T-helper 17 cell (primary cell): ENCODE measurements at regions not wholly inside any gene's neighbourhood (a gene's known extent, or its start where the extent isn't known, plus 50 kb on each side); places are given as distances from the start of the nearest gene placed in this dataset.

Experiments used
- ATAC-seq: fragments of 150-1000 bp; cut with Tn5 transposase; 2 replicates; pipeline ENCODE4 v1.10.0; 2021; ENCODE audit warnings: mild to moderate bottlenecking, moderate library complexity
- DNase-seq, 3 donors: peaks; one replicate each; pipeline versions ENCODE4 v3.0.0 to v3.0.0-alpha.2; 2020 to 2021
- H3K9me3 ChIP-seq: one replicate; pipeline ENCODE4 v1.7.0; 2013; ENCODE audit warnings: low read length, mild to moderate bottlenecking; ENCODE audit not compliant: control insufficient read depth, poor library complexity, severe bottlenecking
- H3K27ac Mint-ChIP-seq: one replicate; pipeline ENCODE4 v1.8.0; 2022; ENCODE audit warnings: mild to moderate bottlenecking, moderate library complexity, mixed read lengths
- H3K27me3 Mint-ChIP-seq: one replicate; pipeline ENCODE4 v1.8.0; 2022; ENCODE audit warnings: mixed read lengths
- H3K36me3 Mint-ChIP-seq: one replicate; pipeline ENCODE4 v1.8.0; 2022; ENCODE audit warnings: low read depth, mixed read lengths
- H3K4me1 Mint-ChIP-seq: one replicate; pipeline ENCODE4 v1.8.0; 2022; ENCODE audit warnings: mild to moderate bottlenecking, mixed read lengths
- H3K4me3 Mint-ChIP-seq: one replicate; pipeline ENCODE4 v1.8.0; 2022; ENCODE audit warnings: mild to moderate bottlenecking, moderate library complexity, mixed read lengths

DNA sequence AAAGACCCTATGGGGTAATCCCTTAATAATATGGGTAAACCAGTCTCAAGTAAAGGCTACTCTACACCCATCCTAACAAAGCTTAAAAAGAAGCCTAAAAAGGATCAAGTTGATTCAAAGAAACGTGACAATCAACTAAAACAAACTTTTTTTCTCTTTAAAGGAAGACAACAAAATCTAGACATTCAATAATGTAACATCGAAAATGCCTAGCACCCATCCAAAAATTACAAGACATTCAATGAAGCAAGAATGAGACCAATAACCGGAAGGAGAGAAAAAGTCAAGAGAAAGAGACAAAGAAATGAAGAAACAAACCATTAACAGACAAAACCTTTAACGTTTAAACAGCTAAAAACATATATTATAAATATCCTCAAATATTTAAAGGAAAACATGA, 143.8 kb upstream of the VASH1 start:
- no peak overlapping the region for H3K27ac Mint-ChIP-seq
- H3K27me3 Mint-ChIP-seq = no peaks in the 10 kb centered on the region
- no peaks in the 10 kb centered on the region for H3K9me3 ChIP-seq
- no peaks in the 10 kb centered on the region for H3K4me1 Mint-ChIP-seq
- H3K4me3 Mint-ChIP-seq = no peak overlapping the region
- DNase-seq (no peak), ATAC-seq (no peak)
- H3K36me3 Mint-ChIP-seq = no peaks in the 10 kb centered on the region

DNA sequence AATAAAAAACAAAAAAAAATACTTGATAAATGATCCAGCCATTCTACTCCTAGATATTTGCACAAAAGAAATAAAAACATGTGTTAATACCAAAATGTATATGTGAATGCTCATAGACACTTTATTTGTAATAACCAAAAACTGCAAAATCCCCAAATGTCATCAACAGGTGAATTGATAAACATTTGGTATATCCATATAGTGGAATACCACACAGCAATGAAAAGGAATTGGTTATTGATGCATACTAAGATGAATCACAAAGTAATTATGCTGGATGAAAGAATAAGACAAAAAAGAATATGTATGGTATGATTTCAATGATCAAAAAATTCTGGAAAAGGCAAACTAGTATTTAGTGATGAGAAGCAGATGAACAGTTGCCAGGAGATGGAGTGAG, 124.7 kb upstream of the VASH1 start:
- ATAC-seq = no peak
- H3K9me3 ChIP-seq = no peaks in the 10 kb centered on the region
- Mint-ChIP-seq H3K36me3 (no peaks in the 10 kb centered on the region), H3K4me3 (no peak overlapping the region), H3K27ac (no peak overlapping the region), H3K4me1 (no peaks in the 10 kb centered on the region), H3K27me3 (peaks cover 44% of the 10 kb centered on the region)
- no peak for DNase-seq

GRCh38 chr14:76638841-76639240, 122.4 kb upstream of the VASH1 start:
- no peak overlapping the region for H3K27ac Mint-ChIP-seq
- no peaks in the 10 kb centered on the region for H3K9me3 ChIP-seq
- H3K4me3 Mint-ChIP-seq = no peak overlapping the region
- peaks cover 55% of the 10 kb centered on the region for H3K27me3 Mint-ChIP-seq
- ATAC-seq (no peak), DNase-seq (no peak)
- no peaks in the 10 kb centered on the region for H3K4me1 Mint-ChIP-seq
- no peaks in the 10 kb centered on the region for H3K36me3 Mint-ChIP-seq

DNA sequence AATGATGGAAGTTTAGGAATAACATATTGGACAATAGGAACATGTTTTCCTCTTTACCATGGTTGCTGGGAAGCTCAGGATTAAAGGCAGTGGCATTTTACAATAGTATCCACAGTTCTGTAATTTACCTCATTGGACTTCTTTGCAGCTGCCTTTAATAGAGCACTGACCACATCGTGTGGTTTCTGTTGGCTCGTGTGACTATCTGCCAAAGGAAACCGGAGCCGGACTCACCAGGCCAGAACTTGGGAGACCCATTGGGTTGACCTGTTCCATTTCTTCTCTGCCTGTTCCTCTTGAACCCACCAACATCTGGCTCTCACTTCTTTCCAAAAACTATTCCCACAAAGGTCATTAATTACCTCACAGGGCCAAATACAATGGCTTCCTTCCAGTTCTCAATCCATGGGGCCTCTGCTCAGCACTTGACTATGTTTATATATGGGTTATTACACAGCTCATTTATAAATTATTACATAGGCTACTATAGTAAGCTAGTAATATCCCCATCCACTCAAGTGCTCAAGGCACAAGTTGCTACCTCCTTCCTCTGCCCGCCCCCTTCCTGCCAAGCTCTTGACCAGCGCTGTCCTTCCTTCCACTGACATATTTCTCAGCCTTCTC, 121.5 kb upstream of the VASH1 start:
- peaks cover 58% of the 10 kb centered on the region for H3K27me3 Mint-ChIP-seq
- no peak overlapping the region for H3K4me3 Mint-ChIP-seq
- H3K9me3 ChIP-seq = no peaks in the 10 kb centered on the region
- no peak for ATAC-seq
- no peak for DNase-seq
- no peak overlapping the region for H3K27ac Mint-ChIP-seq
- no peaks in the 10 kb centered on the region for H3K4me1 Mint-ChIP-seq
- H3K36me3 Mint-ChIP-seq = no peaks in the 10 kb centered on the region

- DNase-seq (no peak), ATAC-seq (no peak)
- Mint-ChIP-seq H3K27me3 (peaks cover 60% of the 10 kb centered on the region), H3K27ac (no peak overlapping the region), H3K4me1 (no peaks in the 10 kb centered on the region), H3K4me3 (no peak overlapping the region), H3K36me3 (no peaks in the 10 kb centered on the region)
- H3K9me3 ChIP-seq = no peaks in the 10 kb centered on the region
Measured at GRCh38 chr14:76640923-76641395, 120.3 kb upstream of the VASH1 start.

DNA sequence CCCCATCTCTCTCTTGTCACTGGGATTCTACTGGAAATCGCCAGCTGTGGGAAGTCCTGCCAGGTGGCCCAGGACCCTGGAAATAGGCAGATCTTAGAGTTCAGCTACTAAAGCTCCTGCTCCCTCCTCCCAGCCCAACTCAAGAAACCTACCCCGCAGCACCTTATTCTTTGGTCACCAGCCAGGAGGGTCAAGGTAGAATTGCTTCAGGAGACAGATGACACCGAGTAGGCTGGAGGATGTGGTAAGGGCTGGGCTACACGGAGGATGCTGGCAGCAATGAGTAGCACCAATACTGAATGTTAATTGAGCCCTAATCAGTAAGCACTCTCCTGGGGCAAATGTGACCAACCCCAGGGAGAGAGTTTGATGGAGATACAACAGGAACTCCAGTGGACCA, 119.7 kb upstream of the VASH1 start:
- Mint-ChIP-seq H3K4me1 (no peaks in the 10 kb centered on the region), H3K27ac (no peak overlapping the region), H3K4me3 (no peak overlapping the region), H3K36me3 (no peaks in the 10 kb centered on the region), H3K27me3 (peaks cover 64% of the 10 kb centered on the region)
- ATAC-seq (no peak), DNase-seq (no peak)
- no peaks in the 10 kb centered on the region for H3K9me3 ChIP-seq

DNA sequence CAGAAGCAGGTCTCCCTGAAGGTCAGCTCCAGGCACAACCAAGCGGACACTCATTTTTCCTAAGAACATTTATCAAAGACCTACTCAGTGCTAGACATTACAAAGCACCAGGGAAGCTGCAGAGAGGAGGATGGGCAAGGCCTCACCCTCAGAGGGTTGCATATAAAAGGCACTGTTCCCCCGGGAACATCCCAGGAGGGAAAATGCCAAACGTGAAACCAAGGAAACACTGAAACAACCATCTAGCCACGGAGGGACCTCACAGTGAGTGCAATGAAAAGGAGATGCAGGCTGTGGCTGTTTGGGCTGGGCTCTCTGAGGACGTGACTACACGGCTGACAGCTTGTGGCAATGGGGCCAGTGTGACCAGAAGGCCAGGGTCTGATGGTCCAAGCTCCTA, 117.4 kb upstream of the VASH1 start:
- H3K36me3 Mint-ChIP-seq = no peaks in the 10 kb centered on the region
- H3K27me3 Mint-ChIP-seq = peaks cover 75% of the 10 kb centered on the region
- no peak for DNase-seq

DNA sequence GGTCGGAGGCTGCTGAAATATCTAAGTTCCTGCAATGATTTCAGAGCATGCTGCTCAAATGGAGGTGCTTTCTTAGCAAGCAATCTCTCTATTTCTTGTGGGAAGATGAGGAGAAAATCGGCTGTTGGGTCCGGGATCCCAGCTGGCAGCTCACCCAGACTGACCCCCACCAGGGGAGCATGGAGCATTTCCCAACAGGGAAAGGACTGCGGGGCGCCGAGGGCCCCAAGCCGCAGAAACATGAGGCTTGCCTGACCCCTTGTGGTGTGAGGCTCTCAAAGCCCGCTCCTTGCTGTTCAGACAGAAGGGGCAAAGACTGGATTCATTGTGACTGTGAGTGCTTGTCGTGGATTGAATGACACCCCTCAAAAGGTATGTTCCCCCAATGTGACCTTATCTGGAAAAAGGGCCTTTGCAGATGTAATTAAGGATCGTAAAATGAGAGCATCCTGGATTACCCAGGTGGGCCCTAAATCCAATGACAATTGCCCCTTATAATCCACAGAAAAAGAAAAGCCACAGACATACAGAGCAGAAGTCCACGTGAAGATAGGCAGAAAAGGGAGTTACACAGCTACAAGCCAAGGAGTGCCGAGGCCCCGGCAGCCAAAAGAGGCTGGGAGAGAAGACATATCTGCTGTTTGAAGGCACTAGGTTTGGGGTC, 116.3 kb upstream of the VASH1 start:
- H3K9me3 ChIP-seq = no peaks in the 10 kb centered on the region
- H3K4me3 Mint-ChIP-seq = no peak overlapping the region
- no peak overlapping the region for H3K27ac Mint-ChIP-seq
- ATAC-seq (no peak), DNase-seq (no peak)
- H3K36me3 Mint-ChIP-seq = no peaks in the 10 kb centered on the region
- H3K4me1 Mint-ChIP-seq = peaks cover 2% of the 10 kb centered on the region
- peaks cover 73% of the 10 kb centered on the region for H3K27me3 Mint-ChIP-seq

More for the DNA sequence above, 117.4 kb upstream of the VASH1 start:
- Mint-ChIP-seq H3K4me1 (peaks cover 2% of the 10 kb centered on the region), H3K4me3 (no peak overlapping the region), H3K27ac (no peak overlapping the region)
- H3K9me3 ChIP-seq = no peaks in the 10 kb centered on the region
- no peak for ATAC-seq

DNA sequence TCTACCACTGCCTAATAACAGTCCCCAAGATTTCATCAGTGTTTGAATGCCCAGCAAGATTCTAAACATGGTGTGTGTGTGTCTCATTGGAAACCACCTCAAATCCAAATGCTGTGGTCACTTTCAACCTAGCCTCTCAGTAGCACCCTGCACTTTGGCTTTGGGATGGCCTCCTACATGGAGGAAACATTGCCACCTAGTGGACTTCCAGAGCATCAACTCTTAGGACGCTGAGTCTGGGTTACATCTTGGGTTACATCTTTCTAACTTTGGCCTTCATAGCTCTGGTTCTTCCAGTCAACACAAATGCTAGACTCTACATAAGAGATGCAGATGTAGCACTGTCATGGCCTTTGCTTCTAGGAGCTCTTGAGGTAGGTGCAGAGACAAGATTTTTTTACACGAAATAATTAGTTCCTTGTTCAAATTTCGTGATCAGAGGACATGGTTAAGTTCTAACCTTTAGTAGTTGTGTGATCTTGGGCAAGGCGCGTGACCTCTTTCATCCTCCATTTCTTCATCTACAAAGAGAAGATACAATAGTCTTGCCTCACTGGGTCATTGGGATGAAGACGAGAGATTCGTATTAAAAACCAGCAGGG, 113.5 kb upstream of the VASH1 start:
- no peaks in the 10 kb centered on the region for H3K36me3 Mint-ChIP-seq
- peaks cover 62% of the 10 kb centered on the region for H3K27me3 Mint-ChIP-seq
- DNase-seq = no peak
- no peak overlapping the region for H3K4me3 Mint-ChIP-seq
- peak; percentile 49 for ATAC-seq
- no peaks in the 10 kb centered on the region for H3K9me3 ChIP-seq
- no peak overlapping the region for H3K27ac Mint-ChIP-seq
- peaks cover 2% of the 10 kb centered on the region for H3K4me1 Mint-ChIP-seq

DNA sequence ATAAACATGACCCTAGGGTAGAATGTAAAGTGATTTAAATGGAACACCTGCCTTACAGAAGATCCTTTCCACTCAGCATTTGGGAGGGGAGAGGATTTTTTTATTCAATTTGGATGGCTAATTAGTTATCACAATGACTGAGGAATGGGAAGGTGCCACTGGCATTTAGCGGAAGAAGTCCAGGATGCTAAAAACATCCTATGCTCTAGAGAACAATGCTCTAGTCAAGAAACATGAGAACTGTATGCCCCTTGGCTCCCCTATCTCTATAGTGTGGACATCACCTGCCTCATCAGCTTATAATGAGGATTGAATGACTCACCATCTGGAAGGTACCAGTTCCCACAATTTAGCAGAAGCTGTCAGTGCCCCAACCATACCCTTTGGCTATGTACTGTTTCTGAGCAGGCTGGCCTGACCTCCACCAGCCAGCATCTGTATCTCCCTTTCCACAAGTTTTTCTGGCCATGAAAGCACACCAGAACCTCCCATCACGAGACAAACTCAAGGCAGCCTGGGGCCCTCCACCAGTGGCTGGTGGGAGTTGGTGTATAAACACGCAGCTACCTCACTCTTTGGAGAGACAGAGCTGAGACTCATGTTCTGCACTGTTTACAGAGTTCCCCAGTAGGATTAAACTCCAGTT, 109.7 kb upstream of the VASH1 start:
- H3K27ac Mint-ChIP-seq = no peak overlapping the region
- H3K4me1 Mint-ChIP-seq = peaks cover 2% of the 10 kb centered on the region

DNA sequence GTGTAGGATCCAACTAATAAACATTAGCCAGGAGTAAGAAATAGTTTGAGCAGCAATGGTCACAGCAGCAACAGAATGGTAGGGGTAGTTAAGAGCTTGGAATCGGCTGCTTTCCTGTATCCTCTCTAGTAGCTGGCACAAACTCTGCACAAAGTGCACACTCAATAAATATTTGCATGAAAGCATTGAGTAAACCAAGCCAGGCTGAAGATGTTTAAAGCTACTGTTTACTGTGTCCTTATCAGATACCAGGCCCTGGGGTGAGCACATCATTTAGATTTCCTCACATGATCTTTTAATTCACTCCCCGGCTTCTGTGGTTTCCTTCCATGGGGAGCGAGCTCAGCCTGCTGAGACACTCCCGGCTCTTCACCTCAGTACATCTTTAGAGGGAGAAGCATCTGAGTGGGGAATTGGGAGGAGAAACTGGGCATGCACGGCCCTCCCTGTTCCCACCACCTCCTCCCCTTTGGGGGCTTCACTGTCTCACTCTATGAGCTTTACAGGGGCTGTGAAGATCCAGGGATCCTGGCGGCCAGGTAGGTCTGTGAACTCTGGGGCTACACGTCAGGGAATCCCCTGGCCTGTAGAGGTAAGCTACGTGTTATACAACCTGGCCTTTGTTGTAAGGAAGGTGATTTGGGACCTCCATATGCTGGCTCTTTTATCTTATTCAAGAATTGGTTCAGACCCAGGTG, 107.2 kb upstream of the VASH1 start:
- ATAC-seq (no peak), DNase-seq (no peak)
- H3K9me3 ChIP-seq = no peaks in the 10 kb centered on the region
- Mint-ChIP-seq H3K4me1 (no peaks in the 10 kb centered on the region), H3K27ac (no peak overlapping the region), H3K36me3 (no peaks in the 10 kb centered on the region), H3K4me3 (no peak overlapping the region), H3K27me3 (peaks cover 36% of the 10 kb centered on the region)

More for the DNA sequence above, 109.7 kb upstream of the VASH1 start:
- no peak overlapping the region for H3K4me3 Mint-ChIP-seq
- H3K36me3 Mint-ChIP-seq = no peaks in the 10 kb centered on the region
- ATAC-seq = no peak
- H3K9me3 ChIP-seq = no peaks in the 10 kb centered on the region
- peaks cover 46% of the 10 kb centered on the region for H3K27me3 Mint-ChIP-seq
- DNase-seq = no peak

DNA sequence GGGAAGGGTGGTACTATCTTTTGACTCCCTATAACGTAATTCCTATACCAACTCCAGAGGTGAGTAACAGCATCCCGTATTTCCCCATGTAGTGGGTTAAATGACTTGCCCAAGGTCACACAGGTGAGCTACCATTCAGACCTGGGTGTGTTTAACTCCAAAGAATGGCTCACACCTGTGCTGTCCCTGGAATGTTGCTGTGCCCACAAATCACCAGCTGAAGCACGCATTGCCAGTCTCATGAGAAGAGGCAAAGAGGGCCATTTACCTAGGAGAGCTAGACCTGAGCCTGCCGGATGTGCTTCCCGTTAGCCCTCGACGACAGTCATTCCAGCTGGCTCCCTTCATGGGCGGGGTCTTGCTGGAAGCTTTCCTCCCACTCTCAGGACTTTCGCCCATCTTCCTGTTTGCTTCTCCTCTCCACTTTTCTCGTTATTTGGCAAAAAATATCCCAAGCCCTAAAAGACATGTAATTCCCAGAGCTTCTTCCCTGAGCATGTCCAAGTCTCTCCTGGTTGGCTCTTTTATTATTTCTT, 106.6 kb upstream of the VASH1 start:
- peaks cover 35% of the 10 kb centered on the region for H3K27me3 Mint-ChIP-seq
- H3K36me3 Mint-ChIP-seq = no peaks in the 10 kb centered on the region
- H3K4me1 Mint-ChIP-seq = no peaks in the 10 kb centered on the region
- H3K9me3 ChIP-seq = no peaks in the 10 kb centered on the region
- DNase-seq = no peak
- no peak for ATAC-seq
- H3K4me3 Mint-ChIP-seq = no peak overlapping the region
- no peak overlapping the region for H3K27ac Mint-ChIP-seq

DNA sequence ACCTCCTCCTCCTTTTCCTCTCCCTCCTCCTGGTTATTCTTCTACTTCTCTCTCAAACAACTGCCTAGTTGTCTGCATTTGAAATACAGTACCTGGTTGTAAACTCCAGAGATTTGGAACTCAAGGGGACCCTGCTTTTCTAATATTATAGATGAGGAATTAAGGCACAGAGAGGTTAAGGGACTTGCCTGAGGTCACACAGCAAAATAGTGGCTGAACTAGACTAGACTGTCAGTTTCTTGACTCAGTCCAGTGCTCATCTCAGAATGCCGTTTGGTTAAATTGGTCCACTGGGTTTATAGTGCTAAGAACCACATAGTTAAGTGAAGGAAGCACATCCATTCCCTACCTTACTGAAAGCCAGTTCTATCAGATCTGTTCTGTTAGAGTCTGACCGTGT, 105.9 kb upstream of the VASH1 start:
- Mint-ChIP-seq H3K27me3 (peaks cover 41% of the 10 kb centered on the region), H3K36me3 (peaks cover 2% of the 10 kb centered on the region), H3K4me1 (no peaks in the 10 kb centered on the region), H3K27ac (no peak overlapping the region), H3K4me3 (no peak overlapping the region)
- H3K9me3 ChIP-seq = no peaks in the 10 kb centered on the region
- DNase-seq (no peak), ATAC-seq (no peak)
